Right atrium auricular region (tissue), 2 donors: ENCODE measurements at regions not wholly inside any gene's neighbourhood (a gene's known extent, or its start where the extent isn't known, plus 50 kb on each side); places are given as distances from the start of the nearest gene placed in this dataset.

Experiments used
- DNase-seq: peaks from one replicate; pipeline ENCODE4 v3.0.0-alpha.2; 2019; ENCODE audit warnings: low spot score
- H3K27ac ChIP-seq, 2 donors: fragments of 200-600 bp; sonication (generic); 1 replicate in 1 of 2; 2 replicates in 1 of 2; pipeline ENCODE4 v1.5.1; 2016 to 2019
- H3K27me3 ChIP-seq, 2 donors: fragments of 200-600 bp; sonication (generic); one replicate each; pipeline versions ENCODE4 v1.5.1 to v1.6.0; 2017 to 2019
- H3K36me3 ChIP-seq: fragments of 200-600 bp; sonication (generic); one replicate; pipeline ENCODE4 v1.5.1; 2016
- H3K4me1 ChIP-seq, 2 donors: fragments of 200-600 bp; sonication (generic); one replicate each; pipeline versions ENCODE4 v1.5.1 to v1.6.0; 2017 to 2019
- H3K4me3 ChIP-seq, 2 donors: fragments of 200-600 bp; sonication (generic); 1 replicate in 1 of 2; 2 replicates in 1 of 2; pipeline ENCODE4 v1.5.1; 2017 to 2019; ENCODE audit warnings: mild to moderate bottlenecking in 1 of 2, moderate library complexity in 1 of 2
- H3K9me3 ChIP-seq, 2 donors: fragments of 200-600 bp; sonication (generic); one replicate each; pipeline ENCODE4 v1.5.1; 2019
- CTCF ChIP-seq, 2 donors: fragments of 200-600 bp; sonication (generic); IDR thresholded peaks; one replicate each; pipeline ENCODE4 v1.5.1; 2019; ENCODE audit warnings: antibody characterized with exemption in 2 of 2

GRCh38 chr7:54932818-54933543, 85.8 kb upstream of the EGFR start:
- TF ChIP-seq CTCF (IDR thresholded peaks at IDR 0.05) = no peak
- peak; percentile 62 for DNase-seq
- Histone ChIP-seq H3K27me3 (no peaks in the 10 kb centered on the region), H3K36me3 (no peaks in the 10 kb centered on the region), H3K27ac (peak overlapping the region in 1 of 2 donors; percentile 52), H3K9me3 (peaks cover 0 to 17% of the 10 kb centered on the region in 2 donors), H3K4me3 (peak overlapping the region; percentile 43 to 51), H3K4me1 (peaks cover 0 to 6% of the 10 kb centered on the region in 2 donors)

GRCh38 chr7:54933643-54934042, 85.2 kb upstream of the EGFR start:
- Histone ChIP-seq H3K4me1 (peaks cover 0 to 6% of the 10 kb centered on the region in 2 donors), H3K27ac (peak overlapping the region in 1 of 2 donors; percentile 52), H3K27me3 (no peaks in the 10 kb centered on the region), H3K36me3 (no peaks in the 10 kb centered on the region), H3K4me3 (peak overlapping the region; percentile 43 to 51), H3K9me3 (peaks cover 0 to 17% of the 10 kb centered on the region in 2 donors)
- no peak for TF ChIP-seq CTCF (IDR thresholded peaks at IDR 0.05)
- no peak for DNase-seq

GRCh38 chr7:54940748-54941147, 78.1 kb upstream of the EGFR start:
- Histone ChIP-seq H3K36me3 (no peaks in the 10 kb centered on the region), H3K4me3 (no peak overlapping the region), H3K4me1 (no peaks in the 10 kb centered on the region), H3K27ac (no peak overlapping the region), H3K27me3 (no peaks in the 10 kb centered on the region), H3K9me3 (no peaks in the 10 kb centered on the region)
- no peak for DNase-seq
- TF ChIP-seq CTCF (IDR thresholded peaks at IDR 0.05) = no peak

- Histone ChIP-seq H3K9me3 (no peaks in the 10 kb centered on the region), H3K27me3 (no peaks in the 10 kb centered on the region), H3K4me3 (no peak overlapping the region), H3K4me1 (no peaks in the 10 kb centered on the region), H3K36me3 (no peaks in the 10 kb centered on the region), H3K27ac (no peak overlapping the region)
- TF ChIP-seq CTCF (IDR thresholded peaks at IDR 0.05) = no peak
- DNase-seq = no peak
Measured at GRCh38 chr7:54944179-54944578, 74.6 kb upstream of the EGFR start.

GRCh38 chr7:54946271-54946670, 72.5 kb upstream of the EGFR start:
- Histone ChIP-seq H3K4me3 (no peak overlapping the region), H3K36me3 (no peaks in the 10 kb centered on the region), H3K27me3 (no peaks in the 10 kb centered on the region), H3K9me3 (no peaks in the 10 kb centered on the region), H3K27ac (no peak overlapping the region), H3K4me1 (no peaks in the 10 kb centered on the region)
- DNase-seq = no peak
- TF ChIP-seq CTCF (IDR thresholded peaks at IDR 0.05) = no peak

GRCh38 chr7:54946764-54947163, 72.1 kb upstream of the EGFR start:
- Histone ChIP-seq H3K27ac (no peak overlapping the region), H3K9me3 (no peaks in the 10 kb centered on the region), H3K4me3 (no peak overlapping the region), H3K27me3 (no peaks in the 10 kb centered on the region), H3K36me3 (no peaks in the 10 kb centered on the region), H3K4me1 (no peaks in the 10 kb centered on the region)
- DNase-seq = no peak
- no peak for TF ChIP-seq CTCF (IDR thresholded peaks at IDR 0.05)
